ENCODE measurements at regions not wholly inside any gene's neighbourhood (a gene's known extent, or its start where the extent isn't known, plus 50 kb on each side); places are given as distances from the start of the nearest gene placed in this dataset.

GRCh38 chr20:57792386-57793080, 82.7 kb upstream of the PMEPA1 start:
- no peaks in the 10 kb centered on the region for H3K9me3 Mint-ChIP-seq (ENCODE audit: low read depth)
- TF ChIP-seq, protein P1, sequence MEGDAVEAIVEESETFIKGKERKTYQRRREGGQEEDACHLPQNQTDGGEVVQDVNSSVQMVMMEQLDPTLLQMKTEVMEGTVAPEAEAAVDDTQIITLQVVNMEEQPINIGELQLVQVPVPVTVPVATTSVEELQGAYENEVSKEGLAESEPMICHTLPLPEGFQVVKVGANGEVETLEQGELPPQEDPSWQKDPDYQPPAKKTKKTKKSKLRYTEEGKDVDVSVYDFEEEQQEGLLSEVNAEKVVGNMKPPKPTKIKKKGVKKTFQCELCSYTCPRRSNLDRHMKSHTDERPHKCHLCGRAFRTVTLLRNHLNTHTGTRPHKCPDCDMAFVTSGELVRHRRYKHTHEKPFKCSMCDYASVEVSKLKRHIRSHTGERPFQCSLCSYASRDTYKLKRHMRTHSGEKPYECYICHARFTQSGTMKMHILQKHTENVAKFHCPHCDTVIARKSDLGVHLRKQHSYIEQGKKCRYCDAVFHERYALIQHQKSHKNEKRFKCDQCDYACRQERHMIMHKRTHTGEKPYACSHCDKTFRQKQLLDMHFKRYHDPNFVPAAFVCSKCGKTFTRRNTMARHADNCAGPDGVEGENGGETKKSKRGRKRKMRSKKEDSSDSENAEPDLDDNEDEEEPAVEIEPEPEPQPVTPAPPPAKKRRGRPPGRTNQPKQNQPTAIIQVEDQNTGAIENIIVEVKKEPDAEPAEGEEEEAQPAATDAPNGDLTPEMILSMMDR (IDR thresholded peaks at IDR 0.05), result no peak
- no peak for DNase-seq (ENCODE audit: low spot score)
- H3K27me3 Mint-ChIP-seq (ENCODE audit: low read depth), result no peaks in the 10 kb centered on the region
- no peak overlapping the region for H3K4me3 Mint-ChIP-seq (ENCODE audit: unreplicated experiment)
- no peak overlapping the region for H3K27ac Mint-ChIP-seq (ENCODE audit: unreplicated experiment)
- no peaks in the 10 kb centered on the region for H3K36me3 Mint-ChIP-seq (ENCODE audit: low read depth)
- peaks cover 29% of the 10 kb centered on the region for H3K4me1 Mint-ChIP-seq (ENCODE audit: low read depth)

DNA sequence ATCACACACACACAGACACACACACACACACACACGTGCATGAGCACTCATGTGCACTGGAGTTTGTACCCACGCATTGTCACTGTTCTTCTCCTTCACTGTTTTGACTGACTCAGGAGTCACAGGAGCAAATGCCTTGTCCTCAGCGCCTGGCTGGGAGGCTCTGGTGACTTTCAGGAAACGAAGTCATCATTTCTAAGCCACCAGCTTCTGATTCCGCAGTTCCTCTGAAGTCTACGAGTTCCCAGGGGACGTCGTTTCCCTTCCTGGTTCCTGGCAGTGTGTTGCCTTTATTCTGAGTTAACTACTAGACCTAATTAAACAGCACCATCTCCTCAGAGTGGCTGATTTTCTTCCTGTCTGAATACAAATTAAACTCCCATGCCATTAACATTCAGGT, 82.2 kb upstream of the PMEPA1 start:
- no peaks in the 10 kb centered on the region for H3K36me3 Mint-ChIP-seq (ENCODE audit: low read depth)
- DNase-seq (ENCODE audit: low spot score), result no peak
- peaks cover 29% of the 10 kb centered on the region for H3K4me1 Mint-ChIP-seq (ENCODE audit: low read depth)
- no peaks in the 10 kb centered on the region for H3K9me3 Mint-ChIP-seq (ENCODE audit: low read depth)
- H3K27ac Mint-ChIP-seq (ENCODE audit: unreplicated experiment), result no peak overlapping the region
- TF ChIP-seq, protein P1 (IDR thresholded peaks at IDR 0.05), result no peak
- no peak overlapping the region for H3K4me3 Mint-ChIP-seq (ENCODE audit: unreplicated experiment)
- H3K27me3 Mint-ChIP-seq (ENCODE audit: low read depth), result no peaks in the 10 kb centered on the region

GRCh38 chr20:57791178-57791962, 81.6 kb upstream of the PMEPA1 start:
- Mint-ChIP-seq H3K27ac (ENCODE audit: unreplicated experiment) (no peak overlapping the region), H3K36me3 (ENCODE audit: low read depth) (no peaks in the 10 kb centered on the region), H3K9me3 (ENCODE audit: low read depth) (no peaks in the 10 kb centered on the region), H3K4me1 (ENCODE audit: low read depth) (peaks cover 29% of the 10 kb centered on the region), H3K27me3 (ENCODE audit: low read depth) (no peaks in the 10 kb centered on the region), H3K4me3 (ENCODE audit: unreplicated experiment) (no peak overlapping the region)
- no peak for DNase-seq (ENCODE audit: low spot score)
- TF ChIP-seq, protein P1 (IDR thresholded peaks at IDR 0.05), result no peak

DNA sequence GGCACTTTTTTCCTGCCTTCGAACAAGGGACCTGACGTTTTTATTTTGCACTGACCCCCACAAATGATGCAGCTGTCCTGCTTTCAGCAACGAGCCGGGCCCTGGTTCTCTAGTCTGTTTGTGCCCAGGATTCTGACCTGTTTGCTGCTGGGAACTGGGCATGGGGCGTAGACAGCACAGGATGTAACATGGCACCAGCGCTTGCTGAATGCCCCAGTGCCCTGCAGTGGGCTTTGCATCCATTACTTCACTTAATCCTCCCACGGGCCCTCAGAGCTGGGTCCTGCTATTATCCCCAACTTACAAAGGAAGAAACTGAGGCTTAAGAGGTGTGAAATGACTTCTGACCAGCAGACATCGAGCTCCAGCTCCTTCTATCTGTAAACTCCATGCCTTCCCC, 80.4 kb upstream of the PMEPA1 start:
- H3K4me1 Mint-ChIP-seq (ENCODE audit: low read depth), result peaks cover 20% of the 10 kb centered on the region
- H3K9me3 Mint-ChIP-seq (ENCODE audit: low read depth), result no peaks in the 10 kb centered on the region
- H3K4me3 Mint-ChIP-seq (ENCODE audit: unreplicated experiment), result no peak overlapping the region
- H3K27me3 Mint-ChIP-seq (ENCODE audit: low read depth), result no peaks in the 10 kb centered on the region
- H3K27ac Mint-ChIP-seq (ENCODE audit: unreplicated experiment), result no peak overlapping the region
- TF ChIP-seq, protein P1 (IDR thresholded peaks at IDR 0.05), result no peak
- no peaks in the 10 kb centered on the region for H3K36me3 Mint-ChIP-seq (ENCODE audit: low read depth)
- no peak for DNase-seq (ENCODE audit: low spot score)

- no peak overlapping the region for H3K27ac Mint-ChIP-seq (ENCODE audit: unreplicated experiment)
- peaks cover 12% of the 10 kb centered on the region for H3K4me1 Mint-ChIP-seq (ENCODE audit: low read depth)
- H3K36me3 Mint-ChIP-seq (ENCODE audit: low read depth), result no peaks in the 10 kb centered on the region
Measured at GRCh38 chr20:57788936-57789613, 79.3 kb upstream of the PMEPA1 start.

More at GRCh38 chr20:57788936-57789613, 79.3 kb upstream of the PMEPA1 start:
- DNase-seq (ENCODE audit: low spot score), result no peak
- Mint-ChIP-seq H3K4me3 (ENCODE audit: unreplicated experiment) (no peak overlapping the region), H3K27me3 (ENCODE audit: low read depth) (no peaks in the 10 kb centered on the region), H3K9me3 (ENCODE audit: low read depth) (no peaks in the 10 kb centered on the region)
- TF ChIP-seq, protein P1 (IDR thresholded peaks at IDR 0.05), result no peak

Measured in chondrocyte (in vitro differentiated cells).